ENCODE measurements at regions not wholly inside any gene's neighbourhood (a gene's known extent, or its start where the extent isn't known, plus 50 kb on each side); places are given as distances from the start of the nearest gene placed in this dataset.
"Not testable (repeated sequence)": the region's sequence is repeated elsewhere in the genome, so short reads cannot be mapped to it uniquely, and the experiment has no call there.

- DNase-seq (ENCODE audit: low spot score): not testable (repeated sequence)
Observed at GRCh38 chr10:46202405-46202804, 84.4 kb upstream of the ANTXRL start.

- DNase-seq (ENCODE audit: low spot score): not testable (repeated sequence)
Observed at GRCh38 chr10:46204482-46205102, 82.2 kb upstream of the ANTXRL start.

- DNase-seq (ENCODE audit: low spot score): not testable (repeated sequence)
Observed at GRCh38 chr10:46210427-46210826, 76.4 kb upstream of the ANTXRL start.

- DNase-seq (ENCODE audit: low spot score): no peak
Observed at GRCh38 chr10:46215426-46215825, 71.4 kb upstream of the ANTXRL start.

GRCh38 chr10:46216003-46216634, 70.7 kb upstream of the ANTXRL start:
- no peak for DNase-seq (ENCODE audit: low spot score)

GRCh38 chr10:46216836-46217751, 69.7 kb upstream of the ANTXRL start:
- DNase-seq (ENCODE audit: low spot score): no peak

GRCh38 chr10:46217752-46218453, 68.9 kb upstream of the ANTXRL start:
- DNase-seq (ENCODE audit: low spot score): no peak

GRCh38 chr10:46218921-46219320, 67.9 kb upstream of the ANTXRL start:
- DNase-seq (ENCODE audit: low spot score): no peak

GRCh38 chr10:46219431-46219990, 67.3 kb upstream of the ANTXRL start:
- DNase-seq (ENCODE audit: low spot score): not testable (repeated sequence)

GRCh38 chr10:46220187-46220586, 66.6 kb upstream of the ANTXRL start:
- DNase-seq (ENCODE audit: low spot score): no peak

- DNase-seq (ENCODE audit: low spot score): no peak
Observed at GRCh38 chr10:46220872-46221538, 65.8 kb upstream of the ANTXRL start.

GRCh38 chr10:46222364-46222935, 64.3 kb upstream of the ANTXRL start:
- DNase-seq (ENCODE audit: low spot score): no peak

GRCh38 chr10:46223064-46223480, 63.7 kb upstream of the ANTXRL start:
- DNase-seq (ENCODE audit: low spot score): no peak

GRCh38 chr10:46223626-46224413, 63.0 kb upstream of the ANTXRL start:
- no peak for DNase-seq (ENCODE audit: low spot score)

GRCh38 chr10:46224414-46224682, 62.4 kb upstream of the ANTXRL start:
- no peak for DNase-seq (ENCODE audit: low spot score)

- DNase-seq (ENCODE audit: low spot score): no peak
Observed at GRCh38 chr10:46225597-46225996, 61.2 kb upstream of the ANTXRL start.

- no peak for DNase-seq (ENCODE audit: low spot score)
Observed at GRCh38 chr10:46226232-46226631, 60.6 kb upstream of the ANTXRL start.

- DNase-seq (ENCODE audit: low spot score): no peak
Observed at GRCh38 chr10:46226900-46227558, 59.8 kb upstream of the ANTXRL start.

- DNase-seq (ENCODE audit: low spot score): no peak
Observed at GRCh38 chr10:46227571-46227935, 59.2 kb upstream of the ANTXRL start.

All from HuH-7 (cell line).